ENCODE measurements at regions not wholly inside any gene's neighbourhood (a gene's known extent, or its start where the extent isn't known, plus 50 kb on each side); places are given as distances from the start of the nearest gene placed in this dataset.

- H3K27me3 ChIP-seq (ENCODE audit: control insufficient read depth, insufficient read depth, low read length), result no peaks in the 10 kb centered on the region
- H3K9me3 ChIP-seq (ENCODE audit: control insufficient read depth, insufficient read depth, low read length), result no peaks in the 10 kb centered on the region
- H3K9ac ChIP-seq (ENCODE audit: low read depth, low read length), result no peak overlapping the region
- H3K4me3 ChIP-seq (ENCODE audit: low read depth, low read length), result no peak overlapping the region
- H3K36me3 ChIP-seq (ENCODE audit: control insufficient read depth, insufficient read depth, low read length), result no peaks in the 10 kb centered on the region
- H3K27ac ChIP-seq (ENCODE audit: low read depth, low read length), result no peak overlapping the region
- no peaks in the 10 kb centered on the region for H3K4me1 ChIP-seq (ENCODE audit: control insufficient read depth, insufficient read depth, low read length)
Measured at GRCh38 chr7:106424476-106425016, 139.8 kb upstream of the NAMPT start.

GRCh38 chr7:106423821-106424475 lies 139.2 kb upstream of the NAMPT start:
- H3K4me3 ChIP-seq (ENCODE audit: low read depth, low read length), result no peak overlapping the region
- H3K9ac ChIP-seq (ENCODE audit: low read depth, low read length), result no peak overlapping the region
- no peak overlapping the region for H3K27ac ChIP-seq (ENCODE audit: low read depth, low read length)
- H3K4me1 ChIP-seq (ENCODE audit: control insufficient read depth, insufficient read depth, low read length), result no peaks in the 10 kb centered on the region
- H3K36me3 ChIP-seq (ENCODE audit: control insufficient read depth, insufficient read depth, low read length), result no peaks in the 10 kb centered on the region
- no peaks in the 10 kb centered on the region for H3K27me3 ChIP-seq (ENCODE audit: control insufficient read depth, insufficient read depth, low read length)
- H3K9me3 ChIP-seq (ENCODE audit: control insufficient read depth, insufficient read depth, low read length), result no peaks in the 10 kb centered on the region

GRCh38 chr7:106423111-106423510 lies 138.3 kb upstream of the NAMPT start:
- H3K27ac ChIP-seq (ENCODE audit: low read depth, low read length), result no peak overlapping the region
- H3K4me1 ChIP-seq (ENCODE audit: control insufficient read depth, insufficient read depth, low read length), result no peaks in the 10 kb centered on the region
- no peaks in the 10 kb centered on the region for H3K27me3 ChIP-seq (ENCODE audit: control insufficient read depth, insufficient read depth, low read length)
- H3K9me3 ChIP-seq (ENCODE audit: control insufficient read depth, insufficient read depth, low read length), result no peaks in the 10 kb centered on the region
- no peak overlapping the region for H3K4me3 ChIP-seq (ENCODE audit: low read depth, low read length)
- H3K9ac ChIP-seq (ENCODE audit: low read depth, low read length), result no peak overlapping the region
- H3K36me3 ChIP-seq (ENCODE audit: control insufficient read depth, insufficient read depth, low read length), result no peaks in the 10 kb centered on the region

- no peak overlapping the region for H3K4me3 ChIP-seq (ENCODE audit: low read depth, low read length)
- no peaks in the 10 kb centered on the region for H3K9me3 ChIP-seq (ENCODE audit: control insufficient read depth, insufficient read depth, low read length)
- no peak overlapping the region for H3K9ac ChIP-seq (ENCODE audit: low read depth, low read length)
- no peaks in the 10 kb centered on the region for H3K36me3 ChIP-seq (ENCODE audit: control insufficient read depth, insufficient read depth, low read length)
- H3K27ac ChIP-seq (ENCODE audit: low read depth, low read length), result no peak overlapping the region
- no peaks in the 10 kb centered on the region for H3K27me3 ChIP-seq (ENCODE audit: control insufficient read depth, insufficient read depth, low read length)
- H3K4me1 ChIP-seq (ENCODE audit: control insufficient read depth, insufficient read depth, low read length), result 0 out of 2 replicates have a peak, but pooled peaks cover 3% of the 10 kb centered on the region
Measured at GRCh38 chr7:106421181-106421762, 136.5 kb upstream of the NAMPT start.

GRCh38 chr7:106420736-106421135 lies 136.0 kb upstream of the NAMPT start:
- H3K4me3 ChIP-seq (ENCODE audit: low read depth, low read length), result no peak overlapping the region
- H3K27me3 ChIP-seq (ENCODE audit: control insufficient read depth, insufficient read depth, low read length), result no peaks in the 10 kb centered on the region
- no peak overlapping the region for H3K27ac ChIP-seq (ENCODE audit: low read depth, low read length)
- H3K9me3 ChIP-seq (ENCODE audit: control insufficient read depth, insufficient read depth, low read length), result no peaks in the 10 kb centered on the region
- no peaks in the 10 kb centered on the region for H3K36me3 ChIP-seq (ENCODE audit: control insufficient read depth, insufficient read depth, low read length)
- no peak overlapping the region for H3K9ac ChIP-seq (ENCODE audit: low read depth, low read length)
- 0 out of 2 replicates have a peak, but pooled peaks cover 3% of the 10 kb centered on the region for H3K4me1 ChIP-seq (ENCODE audit: control insufficient read depth, insufficient read depth, low read length)

GRCh38 chr7:106420210-106420609 lies 135.4 kb upstream of the NAMPT start:
- H3K36me3 ChIP-seq (ENCODE audit: control insufficient read depth, insufficient read depth, low read length), result no peaks in the 10 kb centered on the region
- H3K27me3 ChIP-seq (ENCODE audit: control insufficient read depth, insufficient read depth, low read length), result no peaks in the 10 kb centered on the region
- H3K9me3 ChIP-seq (ENCODE audit: control insufficient read depth, insufficient read depth, low read length), result no peaks in the 10 kb centered on the region
- no peak overlapping the region for H3K4me3 ChIP-seq (ENCODE audit: low read depth, low read length)
- 0 out of 2 replicates have a peak, but pooled peaks cover 3% of the 10 kb centered on the region for H3K4me1 ChIP-seq (ENCODE audit: control insufficient read depth, insufficient read depth, low read length)
- H3K27ac ChIP-seq (ENCODE audit: low read depth, low read length), result no peak overlapping the region
- no peak overlapping the region for H3K9ac ChIP-seq (ENCODE audit: low read depth, low read length)

- no peaks in the 10 kb centered on the region for H3K27me3 ChIP-seq (ENCODE audit: control insufficient read depth, insufficient read depth, low read length)
- H3K9me3 ChIP-seq (ENCODE audit: control insufficient read depth, insufficient read depth, low read length), result no peaks in the 10 kb centered on the region
- no peaks in the 10 kb centered on the region for H3K36me3 ChIP-seq (ENCODE audit: control insufficient read depth, insufficient read depth, low read length)
- no peak overlapping the region for H3K4me3 ChIP-seq (ENCODE audit: low read depth, low read length)
- H3K9ac ChIP-seq (ENCODE audit: low read depth, low read length), result no peak overlapping the region
- H3K4me1 ChIP-seq (ENCODE audit: control insufficient read depth, insufficient read depth, low read length), result 0 out of 2 replicates have a peak, but pooled peaks cover 3% of the 10 kb centered on the region
- no peak overlapping the region for H3K27ac ChIP-seq (ENCODE audit: low read depth, low read length)
Measured at GRCh38 chr7:106419455-106420182, 134.8 kb upstream of the NAMPT start.

- Histone ChIP-seq H3K4me3 (ENCODE audit: low read depth, low read length) (no peak overlapping the region), H3K27ac (ENCODE audit: low read depth, low read length) (no peak overlapping the region), H3K27me3 (ENCODE audit: control insufficient read depth, insufficient read depth, low read length) (no peaks in the 10 kb centered on the region), H3K9me3 (ENCODE audit: control insufficient read depth, insufficient read depth, low read length) (no peaks in the 10 kb centered on the region), H3K4me1 (ENCODE audit: control insufficient read depth, insufficient read depth, low read length) (0 out of 2 replicates have a peak, but pooled peaks cover 3% of the 10 kb centered on the region), H3K36me3 (ENCODE audit: control insufficient read depth, insufficient read depth, low read length) (no peaks in the 10 kb centered on the region), H3K9ac (ENCODE audit: low read depth, low read length) (no peak overlapping the region)
Measured at GRCh38 chr7:106418526-106418925, 133.7 kb upstream of the NAMPT start.

GRCh38 chr7:106418094-106418493 lies 133.3 kb upstream of the NAMPT start:
- Histone ChIP-seq H3K9me3 (ENCODE audit: control insufficient read depth, insufficient read depth, low read length) (no peaks in the 10 kb centered on the region), H3K27ac (ENCODE audit: low read depth, low read length) (no peak overlapping the region), H3K4me1 (ENCODE audit: control insufficient read depth, insufficient read depth, low read length) (0 out of 2 replicates have a peak, but pooled peaks cover 3% of the 10 kb centered on the region)

GRCh38 chr7:106417273-106417902 lies 132.6 kb upstream of the NAMPT start:
- H3K36me3 ChIP-seq (ENCODE audit: control insufficient read depth, insufficient read depth, low read length), result no peaks in the 10 kb centered on the region
- H3K4me1 ChIP-seq (ENCODE audit: control insufficient read depth, insufficient read depth, low read length), result 0 out of 2 replicates have a peak, but pooled peaks cover 3% of the 10 kb centered on the region
- H3K9ac ChIP-seq (ENCODE audit: low read depth, low read length), result no peak overlapping the region
- H3K4me3 ChIP-seq (ENCODE audit: low read depth, low read length), result no peak overlapping the region
- H3K27ac ChIP-seq (ENCODE audit: low read depth, low read length), result no peak overlapping the region
- H3K27me3 ChIP-seq (ENCODE audit: control insufficient read depth, insufficient read depth, low read length), result no peaks in the 10 kb centered on the region
- H3K9me3 ChIP-seq (ENCODE audit: control insufficient read depth, insufficient read depth, low read length), result no peaks in the 10 kb centered on the region

More at GRCh38 chr7:106418094-106418493, 133.3 kb upstream of the NAMPT start:
- no peak overlapping the region for H3K9ac ChIP-seq (ENCODE audit: low read depth, low read length)
- H3K27me3 ChIP-seq (ENCODE audit: control insufficient read depth, insufficient read depth, low read length), result no peaks in the 10 kb centered on the region
- no peak overlapping the region for H3K4me3 ChIP-seq (ENCODE audit: low read depth, low read length)
- no peaks in the 10 kb centered on the region for H3K36me3 ChIP-seq (ENCODE audit: control insufficient read depth, insufficient read depth, low read length)

All from HUES48 (cell line).